Ramos (cell line): ENCODE measurements at regions not wholly inside any gene's neighbourhood (a gene's known extent, or its start where the extent isn't known, plus 50 kb on each side); places are given as distances from the start of the nearest gene placed in this dataset.

ENCODE experiments used
- in situ Hi-C: fragments of 300-500 bp; cut with MboI; formaldehyde crosslinking; loops from one replicate; pipeline ENCODE4 v1.14.3; 2022; ENCODE audit warnings: low sequenced_read_pairs; ENCODE audit not compliant: unreplicated experiment

- in situ Hi-C loops: no loop called here
Measured at GRCh38 chr16:86681031-86681756, 102.8 kb downstream of the FOXL1 start.

DNA sequence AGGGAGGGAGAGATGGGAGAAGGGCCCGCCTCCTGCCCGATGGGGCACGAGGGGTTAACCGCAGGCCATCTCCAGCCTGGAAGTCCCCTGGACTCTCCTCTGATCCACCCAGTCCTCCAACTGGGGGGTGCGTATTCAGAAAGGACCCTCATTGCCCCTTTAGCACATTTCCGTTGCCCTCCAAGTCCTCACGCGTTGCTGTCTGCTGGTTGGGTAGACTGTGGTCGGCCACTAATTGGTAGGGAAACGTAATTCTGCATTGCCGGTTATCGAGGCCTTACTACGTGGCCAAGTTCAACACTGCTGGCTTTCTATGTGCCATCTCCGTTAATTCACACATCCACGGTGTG is 103.4 kb downstream of the FOXL1 start:
- in situ Hi-C loops: no loop called here

DNA sequence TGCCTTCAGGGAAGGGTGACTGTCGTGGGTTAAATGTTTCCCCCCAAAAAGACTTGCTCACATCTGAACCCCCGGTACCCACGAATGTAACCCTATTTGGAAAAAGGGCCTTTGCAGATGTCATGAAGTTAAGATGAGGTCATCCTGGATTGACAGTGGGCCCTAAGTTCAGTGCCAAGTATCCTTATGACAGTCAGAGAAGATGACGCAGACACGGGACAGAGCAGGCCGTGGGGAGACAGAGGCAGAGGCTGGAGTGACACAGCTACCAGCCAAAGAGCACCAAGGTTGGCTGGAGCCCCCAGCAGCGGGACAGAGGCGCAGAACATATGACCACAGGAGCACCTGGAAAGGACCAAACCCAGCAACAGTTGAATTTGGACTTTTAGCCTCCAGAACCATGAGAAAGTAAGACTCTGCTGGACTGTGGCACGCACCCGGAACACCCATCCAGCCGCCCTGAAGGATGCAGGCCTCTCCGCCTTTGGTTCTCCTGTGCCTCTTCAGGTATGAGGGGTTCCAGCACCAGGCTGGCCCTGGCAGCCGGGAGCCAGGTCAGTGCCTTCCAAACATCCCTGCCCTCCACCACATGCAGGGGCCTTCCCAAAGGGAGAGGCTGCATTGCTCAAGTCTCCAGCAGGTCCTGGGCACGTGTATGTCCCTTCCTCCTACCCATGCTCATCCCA is 104.0 kb downstream of the FOXL1 start:
- in situ Hi-C loops: no loop called here

DNA sequence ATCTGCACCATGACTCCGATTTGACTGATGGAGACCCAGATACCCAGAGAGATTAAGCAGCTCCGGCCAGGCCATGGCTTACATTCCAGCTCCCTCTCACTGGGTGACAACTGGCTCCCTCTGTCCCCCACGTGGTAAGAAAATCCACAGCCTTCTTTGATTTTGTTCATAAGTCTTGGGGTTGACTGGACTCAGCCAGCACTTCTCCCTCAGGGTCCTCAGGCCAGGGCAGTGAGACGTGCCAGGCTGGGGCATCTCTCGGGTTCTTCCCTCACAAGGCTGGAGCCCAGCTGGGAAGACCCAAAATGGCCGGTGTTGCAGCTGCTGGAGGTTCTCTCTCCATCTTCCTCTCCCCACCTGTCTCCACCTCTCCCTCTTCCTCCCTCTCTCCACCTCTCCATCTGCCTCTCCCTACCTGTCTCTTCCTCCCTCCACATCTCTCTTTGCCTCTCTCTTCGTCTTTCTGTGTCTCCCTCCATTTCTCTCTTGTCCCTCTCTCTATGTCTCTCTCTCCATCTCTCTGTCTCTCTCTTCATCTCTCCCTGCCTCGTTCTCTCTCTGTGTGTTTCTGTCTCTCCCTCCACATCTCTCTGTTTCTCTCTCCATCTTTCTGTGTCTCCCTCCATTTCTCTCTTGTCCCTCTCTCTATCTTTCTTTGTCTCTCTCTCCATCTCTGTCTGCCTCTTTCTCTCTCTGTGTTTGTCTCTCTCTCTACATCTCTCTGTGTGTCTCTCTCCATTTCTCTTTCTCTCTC is 105.3 kb downstream of the FOXL1 start:
- in situ Hi-C loops: no loop called here

GRCh38 chr16:86685076-86685475 is 106.7 kb downstream of the FOXL1 start:
- in situ Hi-C loops: no loop called here

DNA sequence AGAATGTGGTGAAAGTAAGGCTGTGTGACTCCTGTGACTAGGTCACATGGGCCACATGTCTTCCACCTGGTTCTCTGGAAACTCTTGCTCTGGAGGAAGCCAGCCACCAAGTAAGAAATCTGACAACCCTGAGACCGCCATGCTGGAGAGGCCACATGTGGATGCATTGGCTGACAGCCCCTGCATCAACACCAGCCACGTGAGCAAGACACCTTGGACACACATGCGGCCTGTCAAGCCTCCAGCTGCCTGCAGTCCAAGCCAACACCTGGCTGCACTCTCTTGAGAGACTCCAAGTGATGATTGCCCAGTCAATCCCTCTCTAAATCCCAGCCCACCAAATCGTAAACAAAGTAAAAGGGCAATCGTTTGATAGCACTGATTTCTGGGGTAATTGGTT is 112.6 kb downstream of the FOXL1 start:
- in situ Hi-C loops: no loop called here

- in situ Hi-C loops: no loop called here
Measured at GRCh38 chr16:86692426-86692825, 114.1 kb downstream of the FOXL1 start.

- in situ Hi-C loops: no loop called here
Measured at GRCh38 chr16:86693033-86693432, 114.7 kb downstream of the FOXL1 start.

DNA sequence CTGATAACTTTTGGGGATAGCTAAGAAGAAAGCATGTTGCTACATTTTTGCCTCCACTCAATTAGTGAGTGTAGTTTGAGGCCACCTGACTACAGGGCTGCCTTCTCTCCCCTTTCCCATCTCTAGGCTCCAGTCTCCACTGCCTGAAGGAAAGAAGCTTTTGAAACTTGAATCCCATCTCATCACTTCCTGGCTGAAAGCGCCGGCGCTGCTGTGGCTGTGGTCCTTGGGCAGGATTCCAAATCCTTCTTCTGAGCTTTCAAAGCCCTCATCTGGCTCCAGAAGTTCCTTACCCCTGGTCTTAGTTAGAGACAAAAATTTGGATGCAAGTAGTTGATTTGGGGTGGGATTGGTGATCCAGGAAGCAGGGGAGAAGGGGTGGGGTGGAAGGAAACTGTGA is 119.4 kb downstream of the FOXL1 start:
- in situ Hi-C loops: no loop called here

- in situ Hi-C loops: no loop called here
Measured at GRCh38 chr16:86700046-86700945, 121.9 kb downstream of the FOXL1 start.

- in situ Hi-C loops: no loop called here
Measured at GRCh38 chr16:86701286-86701975, 123.1 kb downstream of the FOXL1 start.

- in situ Hi-C loops: no loop called here
Measured at GRCh38 chr16:86702824-86703588, 124.7 kb downstream of the FOXL1 start.

DNA sequence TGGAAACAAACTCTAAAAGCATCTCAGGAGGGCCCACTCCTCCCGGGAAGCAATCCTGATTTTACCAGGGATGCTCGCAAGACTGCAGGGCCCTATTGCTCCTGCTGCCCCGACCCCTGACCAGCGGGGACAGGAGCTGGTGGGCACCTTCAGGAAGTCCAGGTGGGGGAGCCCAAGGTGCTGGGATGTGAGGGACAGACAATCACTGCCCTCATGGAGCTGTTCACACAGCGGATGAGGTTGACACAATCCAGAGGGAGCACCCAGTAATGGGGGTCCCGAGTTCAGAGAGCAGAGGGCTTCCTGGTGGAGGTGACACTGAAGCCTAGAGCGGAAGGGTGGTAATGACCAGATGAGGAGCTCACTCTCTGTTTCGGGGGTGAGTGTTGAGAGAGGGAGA is 126.2 kb downstream of the FOXL1 start:
- in situ Hi-C loops: no loop called here

DNA sequence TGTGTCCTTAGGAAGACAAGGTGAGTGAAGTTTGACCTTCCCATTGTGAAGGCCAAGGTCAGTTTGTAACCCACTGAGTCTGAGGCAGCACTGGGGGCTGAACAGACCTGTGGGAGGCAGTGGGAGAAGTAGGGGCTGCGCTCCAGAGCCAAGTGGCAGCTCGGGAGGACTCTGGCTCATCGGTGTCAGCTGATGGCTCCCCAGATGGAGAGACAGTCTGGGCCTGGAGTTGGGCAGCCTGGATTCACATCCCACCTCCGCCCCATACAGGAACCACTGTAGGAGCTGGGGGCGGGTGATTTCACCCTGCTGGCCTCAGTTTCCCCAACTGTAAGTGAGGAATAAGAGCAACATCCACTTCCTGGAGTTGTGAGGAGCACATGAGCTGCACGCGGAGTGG is 128.4 kb downstream of the FOXL1 start:
- in situ Hi-C loops: no loop called here

DNA sequence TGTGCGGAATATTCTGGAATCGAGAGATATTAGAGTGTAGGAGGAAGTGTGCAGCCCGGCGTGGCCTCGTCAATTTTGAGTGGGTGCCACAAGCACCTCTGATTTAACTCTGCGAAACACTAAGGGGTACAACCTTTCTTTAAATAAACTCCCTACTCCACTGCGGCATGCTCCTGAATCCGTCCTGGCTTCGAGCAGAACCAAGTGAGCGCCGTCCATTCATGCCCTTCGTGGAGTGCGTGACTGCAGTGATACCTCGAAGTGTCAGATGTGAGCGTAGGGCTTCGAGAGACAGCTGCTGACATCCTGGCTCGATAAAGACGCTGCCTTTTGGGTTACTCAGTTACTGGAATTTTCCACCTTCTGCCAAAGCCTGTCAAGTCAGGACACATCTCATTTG is 128.8 kb downstream of the FOXL1 start:
- in situ Hi-C loops: no loop called here

DNA sequence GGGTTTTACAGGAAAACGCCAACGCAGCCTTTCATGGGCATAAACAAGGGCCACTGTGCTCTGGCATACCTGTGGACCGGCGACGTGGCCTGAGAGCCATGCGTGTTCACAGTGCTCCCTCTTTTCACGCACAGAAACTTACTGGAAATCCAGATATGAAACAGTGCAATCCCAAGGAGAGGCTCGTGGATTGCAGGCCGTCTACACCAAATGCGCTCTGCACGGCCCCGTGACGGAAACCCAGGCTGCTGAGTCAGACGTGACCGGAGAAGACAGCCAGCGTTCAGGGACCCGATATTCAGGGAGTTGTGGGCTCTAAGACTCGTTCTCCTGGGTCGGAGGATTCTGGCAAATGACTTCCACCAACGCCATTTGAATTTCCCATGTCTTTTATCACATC is 129.2 kb downstream of the FOXL1 start:
- in situ Hi-C loops: no loop called here

- in situ Hi-C loops: no loop called here
Measured at GRCh38 chr16:86708431-86708830, 130.1 kb downstream of the FOXL1 start.

DNA sequence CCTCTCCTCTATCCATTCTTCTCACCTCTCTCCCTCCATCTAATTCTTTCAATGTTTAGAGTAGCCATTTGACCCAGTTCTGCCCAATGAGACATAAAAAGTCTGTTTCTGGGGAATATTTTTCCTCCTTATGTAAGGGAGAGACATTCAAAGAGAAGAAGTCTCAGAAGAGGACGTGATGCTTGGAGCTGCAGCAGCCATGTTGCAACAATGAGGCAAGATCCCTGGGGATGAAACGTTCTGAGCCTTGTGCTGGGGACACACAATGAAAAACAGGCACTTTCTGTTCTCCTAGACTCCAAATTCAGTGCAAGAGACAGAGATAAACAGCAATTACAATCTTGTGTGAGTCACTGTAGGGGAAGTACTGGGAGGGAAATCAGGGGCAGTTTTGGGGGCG is 130.8 kb downstream of the FOXL1 start:
- in situ Hi-C loops: no loop called here

GRCh38 chr16:86709902-86710601 is 131.7 kb downstream of the FOXL1 start:
- in situ Hi-C loops: no loop called here
